Osteocyte (in vitro differentiated cells): ENCODE measurements at regions not wholly inside any gene's neighbourhood (a gene's known extent, or its start where the extent isn't known, plus 50 kb on each side); places are given as distances from the start of the nearest gene placed in this dataset.
A peak's percentile ranks its signal among the peaks of the same experiment; 100 is the strongest.

ENCODE experiments used
- DNase-seq: peaks from one replicate; pipeline ENCODE4 v3.0.0; 2021; ENCODE audit warnings: mixed read lengths; ENCODE audit not compliant: unreplicated experiment; ENCODE audit errors: extremely low spot score
- H3K27ac Mint-ChIP-seq: one replicate; pipeline ENCODE4 v1.8.0; 2021; ENCODE audit warnings: mild to moderate bottlenecking, mixed read lengths; ENCODE audit not compliant: unreplicated experiment
- H3K27me3 Mint-ChIP-seq: one replicate; pipeline ENCODE4 v1.8.0; 2021; ENCODE audit warnings: mixed read lengths; ENCODE audit not compliant: unreplicated experiment
- H3K36me3 Mint-ChIP-seq: one replicate; pipeline ENCODE4 v1.8.0; 2021; ENCODE audit warnings: mixed read lengths; ENCODE audit not compliant: unreplicated experiment
- H3K4me1 Mint-ChIP-seq: one replicate; pipeline ENCODE4 v1.8.0; 2021; ENCODE audit warnings: mixed read lengths; ENCODE audit not compliant: unreplicated experiment
- H3K4me3 Mint-ChIP-seq: one replicate; pipeline ENCODE4 v1.8.0; 2021; ENCODE audit warnings: mild to moderate bottlenecking, moderate library complexity, mixed read lengths; ENCODE audit not compliant: unreplicated experiment
- H3K9me3 Mint-ChIP-seq: one replicate; pipeline ENCODE4 v1.8.0; 2021; ENCODE audit warnings: mixed read lengths; ENCODE audit not compliant: unreplicated experiment
- CTCF ChIP-seq: fragments of 200-600 bp; sonication (generic); IDR thresholded peaks from 2 replicates; pipeline ENCODE4 v1.5.0; 2021; ENCODE audit warnings: antibody characterized with exemption, mild to moderate bottlenecking, moderate library complexity

DNA sequence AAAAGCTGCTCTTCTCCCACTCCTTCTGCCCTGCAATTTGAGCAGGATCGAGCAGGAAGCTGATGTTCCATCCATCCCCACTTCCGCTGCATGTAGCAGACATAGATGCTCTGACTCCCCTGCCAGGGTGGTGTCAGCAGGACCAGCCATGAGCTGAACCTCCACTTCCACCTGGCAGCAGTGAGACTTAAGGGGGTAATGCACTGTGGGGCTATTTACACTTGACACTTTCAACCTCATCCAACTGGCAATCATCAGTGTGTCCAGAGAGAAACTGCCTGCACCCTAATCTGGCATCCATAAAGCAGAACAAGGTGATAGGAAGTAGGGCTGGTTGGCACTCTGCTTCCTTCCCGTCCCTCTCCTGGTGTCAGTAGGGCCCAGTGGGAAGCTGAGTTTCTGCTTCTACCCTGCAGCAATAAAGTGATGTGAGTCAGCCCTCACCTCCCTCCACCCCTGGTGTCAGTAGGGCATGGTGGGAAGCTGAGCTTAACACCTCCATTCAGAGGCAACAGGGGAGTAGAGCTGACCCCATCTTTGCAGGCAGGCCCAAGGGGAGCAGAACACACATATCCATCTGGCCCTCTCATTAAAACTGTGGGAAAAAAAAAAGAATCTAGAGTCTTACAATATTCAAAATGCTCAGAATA, 272.3 kb downstream of the PTPRU start:
- peak; percentile 53 for DNase-seq
- H3K9me3 Mint-ChIP-seq: no peaks in the 10 kb centered on the region
- H3K4me3 Mint-ChIP-seq: no peak overlapping the region
- H3K27ac Mint-ChIP-seq: no peak overlapping the region
- H3K4me1 Mint-ChIP-seq: no peaks in the 10 kb centered on the region
- no peaks in the 10 kb centered on the region for H3K36me3 Mint-ChIP-seq
- H3K27me3 Mint-ChIP-seq: peaks cover 14% of the 10 kb centered on the region
- no peak for TF ChIP-seq CTCF

DNA sequence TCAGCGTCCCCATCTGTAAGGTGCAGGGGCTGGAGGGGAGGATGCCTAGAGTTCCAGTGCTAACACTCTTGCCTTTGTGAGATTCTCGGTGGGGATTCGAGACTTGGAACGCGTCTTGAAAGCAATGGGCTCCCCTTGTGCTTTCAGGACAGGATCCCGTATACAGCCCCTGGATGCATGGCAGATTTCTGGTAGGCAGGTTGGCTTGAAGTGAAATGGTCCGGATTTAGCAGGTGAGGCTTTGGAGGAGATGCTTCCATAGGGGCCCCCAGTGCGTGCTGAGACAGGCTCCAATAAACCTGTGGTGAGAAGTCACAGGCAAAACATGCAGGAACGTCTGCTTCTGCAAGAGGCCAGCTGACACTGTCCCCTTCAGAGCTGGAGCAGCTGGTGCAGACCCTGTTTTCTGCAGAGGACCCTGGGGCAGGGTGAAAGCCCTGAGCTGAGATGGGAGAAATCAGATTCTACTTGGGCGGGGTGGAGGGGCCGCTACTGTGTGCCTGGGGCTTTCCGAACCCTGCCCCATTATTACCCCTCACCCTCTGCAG, 270.4 kb downstream of the PTPRU start:
- H3K27ac Mint-ChIP-seq: no peak overlapping the region
- no peak overlapping the region for H3K4me3 Mint-ChIP-seq
- H3K4me1 Mint-ChIP-seq: no peaks in the 10 kb centered on the region
- DNase-seq: peak; percentile 62
- no peak for TF ChIP-seq CTCF
- no peaks in the 10 kb centered on the region for H3K9me3 Mint-ChIP-seq
- no peaks in the 10 kb centered on the region for H3K36me3 Mint-ChIP-seq
- peaks cover 16% of the 10 kb centered on the region for H3K27me3 Mint-ChIP-seq

DNA sequence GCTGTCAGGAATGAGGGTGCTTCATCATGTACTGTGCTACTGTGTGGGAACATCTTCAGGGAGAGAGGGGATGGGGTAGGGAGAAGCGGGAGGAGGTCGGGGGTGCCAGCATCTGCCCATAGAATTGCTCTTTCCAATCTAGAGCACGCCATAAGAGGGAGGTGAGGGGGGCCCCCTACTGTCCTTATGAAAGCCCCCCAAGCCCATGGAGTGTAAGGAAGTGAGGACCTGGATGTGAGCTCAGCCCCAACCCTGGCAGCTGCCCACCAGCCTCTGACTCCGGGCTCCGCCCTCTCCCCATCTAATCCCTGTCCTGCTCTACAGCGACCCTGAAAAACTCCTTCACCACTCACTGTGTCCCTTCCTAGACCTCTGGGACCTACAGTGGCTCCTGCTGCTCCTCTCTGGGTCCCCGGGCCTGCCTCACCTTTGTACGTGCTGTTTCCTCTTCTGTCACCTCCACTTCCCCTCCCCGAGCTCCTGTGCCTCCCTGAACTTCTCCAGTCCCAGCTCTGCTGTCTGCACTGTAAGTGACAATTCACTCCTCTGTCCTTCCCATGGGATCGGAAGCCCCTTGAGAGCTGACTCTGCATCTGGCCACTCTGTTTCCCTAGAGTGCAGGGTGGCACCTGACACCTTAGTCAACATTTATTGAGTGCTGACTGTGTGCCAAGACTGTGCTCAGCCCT, 269.4 kb downstream of the PTPRU start:
- H3K27ac Mint-ChIP-seq: no peak overlapping the region
- H3K27me3 Mint-ChIP-seq: peaks cover 15% of the 10 kb centered on the region
- TF ChIP-seq CTCF: no peak
- H3K4me3 Mint-ChIP-seq: no peak overlapping the region
- H3K36me3 Mint-ChIP-seq: no peaks in the 10 kb centered on the region
- H3K4me1 Mint-ChIP-seq: no peaks in the 10 kb centered on the region
- peak; percentile 73 for DNase-seq
- H3K9me3 Mint-ChIP-seq: no peaks in the 10 kb centered on the region

- Mint-ChIP-seq H3K9me3 (no peaks in the 10 kb centered on the region), H3K4me1 (no peaks in the 10 kb centered on the region), H3K36me3 (no peaks in the 10 kb centered on the region), H3K4me3 (no peak overlapping the region), H3K27me3 (peaks cover 13% of the 10 kb centered on the region), H3K27ac (no peak overlapping the region)
- TF ChIP-seq CTCF: no peak
- peak; percentile 59 for DNase-seq
Observed at GRCh38 chr1:29504709-29505410, 268.5 kb downstream of the PTPRU start.

GRCh38 chr1:29504196-29504595, 267.9 kb downstream of the PTPRU start:
- H3K4me3 Mint-ChIP-seq: no peak overlapping the region

More at GRCh38 chr1:29504196-29504595, 267.9 kb downstream of the PTPRU start:
- H3K36me3 Mint-ChIP-seq: no peaks in the 10 kb centered on the region
- H3K27ac Mint-ChIP-seq: no peak overlapping the region
- no peak for DNase-seq
- H3K9me3 Mint-ChIP-seq: no peaks in the 10 kb centered on the region
- TF ChIP-seq CTCF: no peak
- no peaks in the 10 kb centered on the region for H3K4me1 Mint-ChIP-seq
- peaks cover 11% of the 10 kb centered on the region for H3K27me3 Mint-ChIP-seq
